ENCODE measurements at regions not wholly inside any gene's neighbourhood (a gene's known extent, or its start where the extent isn't known, plus 50 kb on each side); places are given as distances from the start of the nearest gene placed in this dataset.

DNA sequence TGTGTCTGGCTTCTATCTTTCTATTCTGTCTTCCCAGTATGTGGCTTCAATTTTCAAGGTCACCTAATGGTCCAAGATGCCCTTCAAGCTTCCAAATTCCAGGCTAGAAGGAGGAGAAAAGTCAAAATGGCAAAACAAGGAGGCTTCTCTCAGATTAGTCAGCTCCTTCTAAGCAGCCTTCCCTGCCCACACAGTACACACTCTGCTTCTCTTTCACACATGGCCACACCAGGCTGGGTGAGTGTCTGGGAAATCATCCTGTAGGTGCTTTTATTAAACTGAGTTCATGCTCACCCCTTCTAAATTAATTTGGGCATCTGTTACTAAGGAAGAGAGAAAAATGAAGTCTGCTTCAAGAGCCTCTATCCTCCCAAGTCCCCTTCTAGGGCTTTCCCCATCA, 277.2 kb upstream of the MGAT5 start:
- TF ChIP-seq, protein P1, sequence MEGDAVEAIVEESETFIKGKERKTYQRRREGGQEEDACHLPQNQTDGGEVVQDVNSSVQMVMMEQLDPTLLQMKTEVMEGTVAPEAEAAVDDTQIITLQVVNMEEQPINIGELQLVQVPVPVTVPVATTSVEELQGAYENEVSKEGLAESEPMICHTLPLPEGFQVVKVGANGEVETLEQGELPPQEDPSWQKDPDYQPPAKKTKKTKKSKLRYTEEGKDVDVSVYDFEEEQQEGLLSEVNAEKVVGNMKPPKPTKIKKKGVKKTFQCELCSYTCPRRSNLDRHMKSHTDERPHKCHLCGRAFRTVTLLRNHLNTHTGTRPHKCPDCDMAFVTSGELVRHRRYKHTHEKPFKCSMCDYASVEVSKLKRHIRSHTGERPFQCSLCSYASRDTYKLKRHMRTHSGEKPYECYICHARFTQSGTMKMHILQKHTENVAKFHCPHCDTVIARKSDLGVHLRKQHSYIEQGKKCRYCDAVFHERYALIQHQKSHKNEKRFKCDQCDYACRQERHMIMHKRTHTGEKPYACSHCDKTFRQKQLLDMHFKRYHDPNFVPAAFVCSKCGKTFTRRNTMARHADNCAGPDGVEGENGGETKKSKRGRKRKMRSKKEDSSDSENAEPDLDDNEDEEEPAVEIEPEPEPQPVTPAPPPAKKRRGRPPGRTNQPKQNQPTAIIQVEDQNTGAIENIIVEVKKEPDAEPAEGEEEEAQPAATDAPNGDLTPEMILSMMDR (IDR thresholded peaks at IDR 0.05; ENCODE audit: insufficient read depth, low read depth, low read length, missing control alignments): no peak
- no peak for DNase-seq (ENCODE audit: low read depth)
- H3K4me3 ChIP-seq (ENCODE audit: low read depth, low read length): no peak overlapping the region

- H3K4me3 ChIP-seq (ENCODE audit: low read depth, low read length): no peak overlapping the region
- TF ChIP-seq, protein P1 (IDR thresholded peaks at IDR 0.05; ENCODE audit: insufficient read depth, low read depth, low read length, missing control alignments): no peak
- DNase-seq (ENCODE audit: low read depth): no peak
These were observed 276.5 kb upstream of the MGAT5 start for GRCh38 chr2:133977405-133977804.

GRCh38 chr2:133982256-133982655, 271.6 kb upstream of the MGAT5 start:
- no peak overlapping the region for H3K4me3 ChIP-seq (ENCODE audit: low read depth, low read length)
- TF ChIP-seq, protein P1 (IDR thresholded peaks at IDR 0.05; ENCODE audit: insufficient read depth, low read depth, low read length, missing control alignments): no peak
- no peak for DNase-seq (ENCODE audit: low read depth)

GRCh38 chr2:133985563-133985962, 268.3 kb upstream of the MGAT5 start:
- no peak overlapping the region for H3K4me3 ChIP-seq (ENCODE audit: low read depth, low read length)
- TF ChIP-seq, protein P1 (IDR thresholded peaks at IDR 0.05; ENCODE audit: insufficient read depth, low read depth, low read length, missing control alignments): no peak
- no peak for DNase-seq (ENCODE audit: low read depth)

DNA sequence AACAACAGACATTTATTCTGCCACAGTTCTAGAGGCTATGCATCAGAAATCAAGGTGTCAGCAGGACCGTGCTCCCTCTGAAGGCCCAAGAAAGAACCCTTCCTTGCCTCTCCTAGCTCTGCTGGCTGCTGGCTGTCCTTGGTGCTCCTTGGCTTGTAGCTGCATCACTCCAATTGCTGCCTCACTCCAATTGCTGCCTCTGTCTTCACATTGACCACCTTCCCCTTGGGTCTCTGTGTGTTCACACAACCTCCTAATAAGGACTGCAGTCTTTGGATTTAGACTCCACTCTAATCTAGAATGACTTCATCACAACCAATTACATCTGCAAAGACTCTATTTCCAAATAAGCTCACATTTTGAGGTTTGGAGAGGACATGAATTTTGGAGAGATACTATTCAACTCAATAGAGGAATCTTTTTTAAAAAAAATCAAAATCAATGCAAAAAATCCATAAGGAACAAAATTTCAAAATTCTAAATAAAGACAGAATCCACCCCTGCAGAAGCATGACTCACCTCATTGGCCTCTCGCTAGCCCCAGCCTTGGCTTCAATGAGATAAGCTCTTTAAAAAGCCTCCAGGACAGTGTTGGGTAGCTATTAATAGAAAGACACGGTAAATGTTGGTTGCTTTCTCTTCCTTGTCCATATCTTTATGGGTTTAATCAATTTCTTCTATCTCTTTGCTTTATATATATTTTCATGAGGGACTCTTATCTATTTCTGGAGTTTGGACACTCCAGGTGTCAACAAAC, 267.6 kb upstream of the MGAT5 start:
- no peak overlapping the region for H3K4me3 ChIP-seq (ENCODE audit: low read depth, low read length)
- no peak for DNase-seq (ENCODE audit: low read depth)
- TF ChIP-seq, protein P1 (IDR thresholded peaks at IDR 0.05; ENCODE audit: insufficient read depth, low read depth, low read length, missing control alignments): no peak

DNA sequence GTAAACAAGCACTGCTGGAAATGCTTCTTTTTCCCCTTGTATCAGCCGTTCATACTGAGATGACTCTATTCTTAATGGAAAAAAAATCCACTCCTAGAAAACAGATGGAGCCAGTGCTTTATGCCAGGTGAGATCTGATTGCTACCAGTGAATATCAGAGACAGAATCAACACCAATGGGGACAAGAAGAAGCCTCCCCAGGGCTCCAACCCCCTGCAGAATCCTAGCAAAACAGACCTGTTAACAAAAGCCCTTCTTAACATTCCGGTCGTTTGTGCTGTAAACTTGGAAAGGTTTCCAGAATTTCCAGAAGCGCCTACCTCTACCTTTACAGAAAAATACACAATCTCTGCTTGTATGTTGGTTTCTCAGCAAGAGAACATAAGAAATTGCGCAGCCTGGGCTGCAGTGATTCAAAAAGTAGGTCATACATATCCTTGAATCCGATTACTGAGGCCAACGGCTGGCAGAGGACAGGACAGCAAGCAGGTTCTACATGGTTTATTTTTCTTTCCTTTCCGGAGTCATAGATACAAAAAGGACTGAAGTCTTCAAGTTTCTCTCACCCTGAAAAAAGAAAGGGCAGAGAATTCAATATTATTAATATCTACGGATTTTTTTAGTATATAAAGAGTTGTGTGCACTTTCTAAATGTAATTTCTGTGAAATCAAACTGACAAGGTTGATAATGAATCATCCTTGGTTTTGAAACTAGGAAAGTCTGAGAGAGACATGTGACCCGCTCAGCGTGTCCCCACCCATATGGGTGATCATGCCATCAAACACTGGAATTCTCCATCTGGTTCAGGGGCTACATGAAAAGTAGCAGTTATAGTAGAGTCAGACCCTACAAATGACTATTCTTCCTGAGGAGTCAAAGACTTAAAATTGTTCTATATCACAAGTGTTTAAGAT, 266.7 kb upstream of the MGAT5 start:
- TF ChIP-seq, protein P1 (IDR thresholded peaks at IDR 0.05; ENCODE audit: insufficient read depth, low read depth, low read length, missing control alignments): no peak
- H3K4me3 ChIP-seq (ENCODE audit: low read depth, low read length): no peak overlapping the region
- DNase-seq (ENCODE audit: low read depth): no peak

All from GM12865 (cell line).